Fibroblast of pulmonary artery (primary cell): ENCODE measurements at regions not wholly inside any gene's neighbourhood (a gene's known extent, or its start where the extent isn't known, plus 50 kb on each side); places are given as distances from the start of the nearest gene placed in this dataset.

Experiments
- DNase-seq: peaks from one replicate; pipeline ENCODE4 v3.0.0-alpha.2; 2010; ENCODE audit warnings: low read depth
- H3K4me3 ChIP-seq: replicated peaks from 2 replicates; pipeline ENCODE4 v1.5.1; 2011; ENCODE audit warnings: low read depth, mild to moderate bottlenecking, control low read depth, low read length, moderate library complexity
- TF ChIP-seq, protein P1 (sequence below): IDR thresholded peaks from 2 replicates; pipeline ENCODE4 v1.5.1; 2011; ENCODE audit warnings: mild to moderate bottlenecking, control low read depth, low read length, inconsistent platforms; ENCODE audit errors: missing control alignments

DNA sequence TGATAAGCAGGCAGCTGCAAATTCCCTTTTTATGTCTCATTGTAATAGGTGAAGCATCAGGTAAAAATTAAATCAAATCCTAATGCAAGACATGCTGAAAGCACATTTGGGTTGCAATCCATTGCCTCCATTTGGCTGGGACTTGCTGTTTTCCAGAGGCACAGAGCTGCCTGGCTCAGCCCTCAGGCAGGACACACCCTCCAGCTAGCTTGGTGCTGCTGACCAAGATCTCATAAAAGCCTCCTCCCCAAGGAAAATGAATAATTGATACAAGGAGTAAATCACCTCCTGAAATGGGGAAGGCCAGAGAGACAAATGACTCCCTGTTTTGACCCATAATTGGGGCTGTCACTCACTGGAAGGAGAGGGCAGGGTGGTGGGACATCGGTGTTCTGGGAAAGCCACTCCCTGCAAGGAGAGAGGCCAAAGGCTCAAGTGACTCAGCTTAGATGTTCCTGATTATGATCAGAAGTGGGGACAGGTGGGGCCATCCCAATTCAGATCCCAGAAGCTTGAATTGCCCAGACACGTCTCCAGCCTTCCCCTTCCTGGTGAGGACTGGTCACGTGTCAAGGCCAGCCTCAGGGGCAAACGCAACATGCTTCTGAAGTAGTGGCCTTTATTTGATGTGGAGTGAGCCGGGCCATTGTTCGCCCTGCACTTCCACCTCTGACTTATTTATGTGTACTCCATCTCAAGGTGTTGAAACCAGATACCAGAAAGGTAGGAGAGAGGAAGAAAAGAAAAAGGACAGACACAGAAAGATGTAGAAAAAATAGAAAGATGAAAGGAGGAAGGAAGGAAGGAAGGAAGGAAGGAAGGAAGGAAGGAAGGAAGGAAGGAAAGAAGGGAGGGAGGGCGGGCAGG lies 773.7 kb downstream of the BCL11B start:
- no peak overlapping the region for H3K4me3 ChIP-seq
- TF ChIP-seq, protein P1, sequence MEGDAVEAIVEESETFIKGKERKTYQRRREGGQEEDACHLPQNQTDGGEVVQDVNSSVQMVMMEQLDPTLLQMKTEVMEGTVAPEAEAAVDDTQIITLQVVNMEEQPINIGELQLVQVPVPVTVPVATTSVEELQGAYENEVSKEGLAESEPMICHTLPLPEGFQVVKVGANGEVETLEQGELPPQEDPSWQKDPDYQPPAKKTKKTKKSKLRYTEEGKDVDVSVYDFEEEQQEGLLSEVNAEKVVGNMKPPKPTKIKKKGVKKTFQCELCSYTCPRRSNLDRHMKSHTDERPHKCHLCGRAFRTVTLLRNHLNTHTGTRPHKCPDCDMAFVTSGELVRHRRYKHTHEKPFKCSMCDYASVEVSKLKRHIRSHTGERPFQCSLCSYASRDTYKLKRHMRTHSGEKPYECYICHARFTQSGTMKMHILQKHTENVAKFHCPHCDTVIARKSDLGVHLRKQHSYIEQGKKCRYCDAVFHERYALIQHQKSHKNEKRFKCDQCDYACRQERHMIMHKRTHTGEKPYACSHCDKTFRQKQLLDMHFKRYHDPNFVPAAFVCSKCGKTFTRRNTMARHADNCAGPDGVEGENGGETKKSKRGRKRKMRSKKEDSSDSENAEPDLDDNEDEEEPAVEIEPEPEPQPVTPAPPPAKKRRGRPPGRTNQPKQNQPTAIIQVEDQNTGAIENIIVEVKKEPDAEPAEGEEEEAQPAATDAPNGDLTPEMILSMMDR: no peak
- no peak for DNase-seq

DNA sequence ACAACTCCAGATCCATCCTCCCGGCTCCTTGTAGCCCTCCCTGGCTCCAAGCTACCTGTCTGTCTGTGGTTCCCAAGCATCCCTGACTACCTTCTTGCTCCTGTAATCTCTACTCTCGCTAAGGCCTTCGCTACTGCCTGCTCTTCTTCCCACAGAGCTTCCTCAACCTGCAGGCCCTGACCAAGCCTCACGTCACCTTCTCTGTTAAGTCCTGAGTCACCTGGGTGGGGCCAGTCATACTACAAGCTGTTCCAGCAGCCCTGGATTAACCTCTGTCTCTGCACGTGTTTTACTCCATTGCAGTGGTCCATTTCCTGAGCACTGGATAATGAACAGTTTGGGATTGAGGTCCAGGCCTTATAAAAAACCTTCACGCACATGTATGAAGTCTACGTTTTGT lies 770.7 kb downstream of the BCL11B start:
- H3K4me3 ChIP-seq: no peak overlapping the region
- no peak for DNase-seq
- TF ChIP-seq, protein P1: no peak

DNA sequence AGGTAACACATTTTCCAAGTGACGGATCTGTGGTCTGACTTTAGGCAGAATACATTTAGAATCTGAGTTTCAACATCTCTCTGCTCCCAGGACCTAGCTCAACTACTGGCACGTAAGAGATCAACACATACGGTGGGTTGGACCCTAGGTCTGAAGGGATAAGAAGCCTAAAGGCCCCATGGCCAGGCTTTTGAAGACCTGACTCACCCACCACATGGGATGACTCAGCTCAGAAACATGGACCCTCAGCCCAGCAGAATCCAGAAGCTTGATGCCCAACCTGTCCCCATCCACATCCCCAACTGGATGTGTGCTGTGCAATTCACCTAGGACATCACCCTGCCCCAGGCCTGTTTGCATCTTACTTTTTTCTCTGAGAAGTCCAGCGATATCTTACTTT lies 770.2 kb downstream of the BCL11B start:
- TF ChIP-seq, protein P1: no peak
- no peak for DNase-seq
- no peak overlapping the region for H3K4me3 ChIP-seq

DNA sequence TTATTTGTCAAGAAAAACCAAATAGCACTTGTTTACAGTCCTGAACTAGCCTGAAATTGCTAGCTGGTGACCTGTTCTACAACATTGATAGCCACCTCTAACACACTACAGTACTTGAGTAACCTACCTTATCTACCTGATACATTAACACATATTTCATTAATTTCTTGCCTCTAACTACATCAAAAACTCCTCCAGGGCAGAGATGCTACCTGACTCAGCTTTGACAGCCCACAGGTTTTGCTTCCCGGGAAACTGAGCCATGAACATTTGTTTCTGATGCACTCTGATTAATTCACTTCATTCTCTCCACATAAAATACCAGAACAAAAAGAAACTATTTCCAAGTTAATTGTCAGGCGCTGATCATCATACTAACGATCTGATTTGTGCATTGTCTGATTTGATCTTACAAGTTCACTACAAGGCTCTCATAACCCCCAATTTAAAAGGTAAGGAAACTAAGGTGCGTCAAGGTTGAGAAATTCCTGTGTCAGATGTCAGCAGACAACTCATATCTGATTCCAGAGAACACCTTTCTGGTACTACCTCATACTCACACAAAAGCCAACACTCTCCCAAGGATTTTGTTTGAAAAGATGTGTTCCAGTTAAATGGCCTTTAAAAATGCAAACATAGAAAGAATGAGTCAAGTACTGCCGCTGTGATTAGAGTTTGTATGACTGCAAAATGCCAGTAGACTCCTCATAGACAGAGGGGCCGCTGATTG lies 768.7 kb downstream of the BCL11B start:
- no peak for DNase-seq
- TF ChIP-seq, protein P1: no peak
- H3K4me3 ChIP-seq: no peak overlapping the region

DNA sequence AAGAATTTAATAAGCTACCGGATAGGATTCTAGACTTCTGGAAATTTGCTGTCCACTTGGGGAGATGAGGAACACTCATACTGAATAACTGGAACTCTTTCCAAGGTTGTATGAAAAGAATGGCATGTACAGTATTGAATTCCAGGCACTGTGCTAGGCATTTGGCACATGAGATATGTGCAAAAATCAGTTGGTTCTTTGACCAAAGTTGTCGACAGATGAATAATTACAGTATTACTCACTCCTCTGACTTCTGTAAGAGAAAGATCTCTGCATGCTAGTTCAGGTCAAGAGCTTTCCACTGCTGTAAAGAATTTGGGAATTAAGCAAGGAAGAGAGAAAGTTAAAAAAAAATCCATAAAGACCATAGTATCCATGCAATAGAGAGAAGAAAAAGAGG lies 764.7 kb downstream of the BCL11B start:
- no peak for DNase-seq
- H3K4me3 ChIP-seq: no peak overlapping the region
- TF ChIP-seq, protein P1: no peak

DNA sequence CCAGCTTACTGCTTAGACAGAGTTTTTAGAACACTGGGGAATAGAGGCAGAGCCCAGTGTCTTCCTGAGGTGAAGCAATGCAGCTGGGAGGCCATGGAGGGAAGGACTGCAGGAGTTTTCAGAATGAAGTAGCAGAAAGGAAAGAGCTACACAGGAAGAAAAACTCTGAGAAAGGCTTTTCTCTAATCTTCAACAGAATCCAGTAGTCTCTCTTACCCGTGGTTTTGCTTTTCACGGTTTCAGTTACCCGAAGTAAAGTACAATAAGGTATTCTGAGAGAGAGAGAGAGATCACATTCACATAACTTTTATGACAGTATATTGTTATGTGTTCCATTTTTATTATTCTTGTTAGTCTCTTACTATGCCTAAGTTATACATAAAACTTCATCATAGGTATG lies 761.6 kb downstream of the BCL11B start:
- no peak for DNase-seq
- TF ChIP-seq, protein P1: no peak

More for the DNA sequence above, 761.6 kb downstream of the BCL11B start:
- no peak overlapping the region for H3K4me3 ChIP-seq
